Chondrocyte (in vitro differentiated cells): ENCODE measurements at regions not wholly inside any gene's neighbourhood (a gene's known extent, or its start where the extent isn't known, plus 50 kb on each side); places are given as distances from the start of the nearest gene placed in this dataset.
"Not testable (repeated sequence)": the region's sequence is repeated elsewhere in the genome, so short reads cannot be mapped to it uniquely, and the experiment has no call there.

Experiments
- DNase-seq: peaks from one replicate; pipeline ENCODE4 v3.0.0; 2021; ENCODE audit warnings: mixed read lengths, low spot score
- H3K27ac Mint-ChIP-seq: one replicate; pipeline ENCODE4 v1.8.0; 2021; ENCODE audit warnings: mild to moderate bottlenecking, moderate library complexity, mixed read lengths; ENCODE audit not compliant: unreplicated experiment
- H3K27me3 Mint-ChIP-seq: 2 replicates; pipeline ENCODE4 v1.8.0; 2021; ENCODE audit warnings: low read depth, mixed read lengths
- H3K36me3 Mint-ChIP-seq: 2 replicates; pipeline ENCODE4 v1.8.0; 2021; ENCODE audit warnings: low read depth, mixed read lengths
- H3K4me1 Mint-ChIP-seq: 2 replicates; pipeline ENCODE4 v1.8.0; 2021; ENCODE audit warnings: low read depth, mild to moderate bottlenecking, mixed read lengths
- H3K4me3 Mint-ChIP-seq: one replicate; pipeline ENCODE4 v1.8.0; 2021; ENCODE audit warnings: mild to moderate bottlenecking, moderate library complexity, mixed read lengths; ENCODE audit not compliant: unreplicated experiment
- H3K9me3 Mint-ChIP-seq: 2 replicates; pipeline ENCODE4 v1.8.0; 2021; ENCODE audit warnings: low read depth, mixed read lengths
- CTCF ChIP-seq: fragments of 200-600 bp; sonication (generic); IDR thresholded peaks from 2 replicates; pipeline ENCODE4 v1.5.0; 2021; ENCODE audit warnings: antibody characterized with exemption, mild to moderate bottlenecking, moderate library complexity

GRCh38 chr7:142626420-142627035 is 122.7 kb upstream of the PRSS1 start:
- peak; percentile 74 for TF ChIP-seq CTCF
- Mint-ChIP-seq H3K27ac (no peak overlapping the region), H3K4me1 (peaks cover 9% of the 10 kb centered on the region), H3K36me3 (no peaks in the 10 kb centered on the region), H3K9me3 (no peaks in the 10 kb centered on the region), H3K4me3 (no peak overlapping the region), H3K27me3 (peaks cover 25% of the 10 kb centered on the region)
- DNase-seq, result no peak

GRCh38 chr7:142625216-142625615 is 124.1 kb upstream of the PRSS1 start:
- not testable (repeated sequence) for H3K36me3 Mint-ChIP-seq, H3K9me3 Mint-ChIP-seq, H3K4me3 Mint-ChIP-seq, H3K27ac Mint-ChIP-seq, DNase-seq, H3K4me1 Mint-ChIP-seq
- H3K27me3 Mint-ChIP-seq, result peaks cover 30% of the 10 kb centered on the region

- no peak overlapping the region for H3K4me3 Mint-ChIP-seq
- no peak for TF ChIP-seq CTCF
- H3K4me1 Mint-ChIP-seq, result no peaks in the 10 kb centered on the region
- no peak for DNase-seq
- peaks cover 46% of the 10 kb centered on the region for H3K27me3 Mint-ChIP-seq
- H3K27ac Mint-ChIP-seq, result no peak overlapping the region
- H3K36me3 Mint-ChIP-seq, result no peaks in the 10 kb centered on the region
- no peaks in the 10 kb centered on the region for H3K9me3 Mint-ChIP-seq
These were observed 128.9 kb upstream of the PRSS1 start for GRCh38 chr7:142620402-142620801.

- H3K4me1 Mint-ChIP-seq, result no peaks in the 10 kb centered on the region
- H3K27me3 Mint-ChIP-seq, result peaks cover 44% of the 10 kb centered on the region
- DNase-seq, result no peak
- no peaks in the 10 kb centered on the region for H3K36me3 Mint-ChIP-seq
- no peak overlapping the region for H3K27ac Mint-ChIP-seq
- H3K4me3 Mint-ChIP-seq, result no peak overlapping the region
- no peaks in the 10 kb centered on the region for H3K9me3 Mint-ChIP-seq
- TF ChIP-seq CTCF, result no peak
These were observed 130.5 kb upstream of the PRSS1 start for GRCh38 chr7:142618655-142619351.

- H3K4me3 Mint-ChIP-seq, result no peak overlapping the region
- H3K9me3 Mint-ChIP-seq, result no peaks in the 10 kb centered on the region
- no peak overlapping the region for H3K27ac Mint-ChIP-seq
- no peaks in the 10 kb centered on the region for H3K36me3 Mint-ChIP-seq
- H3K4me1 Mint-ChIP-seq, result no peaks in the 10 kb centered on the region
- no peak for DNase-seq
- TF ChIP-seq CTCF, result no peak
- H3K27me3 Mint-ChIP-seq, result peaks cover 43% of the 10 kb centered on the region
These were observed 132.4 kb upstream of the PRSS1 start for GRCh38 chr7:142616842-142617241.
